Nucleus accumbens (tissue), 56 donors: ENCODE measurements at regions not wholly inside any gene's neighbourhood (a gene's known extent, or its start where the extent isn't known, plus 50 kb on each side); places are given as distances from the start of the nearest gene placed in this dataset.

Experiments
- DNase-seq, 56 donors: peaks; one replicate each; lab custom pipeline; 2025; lab: John Stamatoyannopoulos, UW

DNA sequence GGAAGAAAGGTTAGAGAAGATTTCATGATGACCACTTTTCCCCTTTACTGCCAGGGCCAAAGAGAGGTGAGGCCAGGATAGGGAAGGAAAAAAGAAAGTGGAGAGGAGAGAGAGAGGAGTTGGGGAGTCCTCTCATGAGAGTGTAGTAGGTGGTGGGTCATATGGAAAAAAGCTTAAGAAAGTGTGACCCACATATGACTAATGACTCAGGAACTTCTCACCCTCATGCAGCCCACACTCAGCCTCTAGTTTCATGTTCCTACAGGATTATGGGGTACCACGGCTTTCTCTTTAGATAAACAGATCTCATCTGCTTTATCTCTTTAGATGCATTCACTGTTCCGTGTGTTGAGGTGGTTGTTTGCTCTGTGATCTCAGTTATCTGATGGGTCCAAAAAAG, 462.5 kb upstream of the IGFBP3 start:
- DNase-seq, result no peak

- no peak for DNase-seq
Measured at GRCh38 chr7:46369933-46370654, 449.0 kb upstream of the IGFBP3 start.

DNA sequence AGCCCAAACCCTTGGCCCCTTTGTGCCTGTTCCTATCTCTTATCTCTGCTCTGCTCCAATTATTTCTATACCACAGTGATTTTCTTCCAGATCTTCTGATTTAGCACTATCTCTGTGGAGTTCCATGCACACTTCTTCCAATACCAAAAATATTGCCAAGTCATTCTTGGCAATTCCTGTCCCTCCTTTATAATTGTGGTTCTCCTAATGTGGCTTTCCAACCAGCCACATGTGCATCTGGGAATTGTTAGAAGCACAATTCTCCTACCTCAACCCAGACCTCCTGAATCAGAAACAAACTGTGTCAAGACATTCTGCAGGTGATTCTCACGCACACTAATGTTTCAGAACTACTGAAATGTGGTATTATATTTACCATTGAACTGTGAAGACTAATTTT, 447.8 kb upstream of the IGFBP3 start:
- no peak for DNase-seq

GRCh38 chr7:46366526-46366925, 445.5 kb upstream of the IGFBP3 start:
- DNase-seq, result no peak

GRCh38 chr7:46363688-46364087, 442.6 kb upstream of the IGFBP3 start:
- no peak for DNase-seq

DNA sequence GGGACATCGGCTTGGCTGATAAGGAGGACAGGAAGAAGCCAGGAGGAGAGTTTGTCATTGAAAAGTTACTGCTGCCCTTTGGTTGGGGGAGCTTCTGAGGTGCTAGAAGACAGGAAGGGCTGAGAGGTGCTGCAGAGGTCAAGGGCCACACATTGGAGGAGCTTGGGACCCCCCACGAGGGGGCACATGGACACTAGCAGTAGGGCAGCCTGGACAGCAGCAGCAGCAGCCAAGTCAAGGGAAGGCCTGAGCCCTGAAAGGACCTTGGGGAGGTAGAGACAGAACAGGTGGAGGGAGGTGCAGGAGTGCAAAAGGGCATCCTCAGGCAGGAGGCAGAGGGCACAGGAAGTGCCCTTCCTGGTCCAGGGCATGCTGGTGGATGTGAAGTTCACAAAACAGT, 439.7 kb upstream of the IGFBP3 start:
- no peak for DNase-seq

DNA sequence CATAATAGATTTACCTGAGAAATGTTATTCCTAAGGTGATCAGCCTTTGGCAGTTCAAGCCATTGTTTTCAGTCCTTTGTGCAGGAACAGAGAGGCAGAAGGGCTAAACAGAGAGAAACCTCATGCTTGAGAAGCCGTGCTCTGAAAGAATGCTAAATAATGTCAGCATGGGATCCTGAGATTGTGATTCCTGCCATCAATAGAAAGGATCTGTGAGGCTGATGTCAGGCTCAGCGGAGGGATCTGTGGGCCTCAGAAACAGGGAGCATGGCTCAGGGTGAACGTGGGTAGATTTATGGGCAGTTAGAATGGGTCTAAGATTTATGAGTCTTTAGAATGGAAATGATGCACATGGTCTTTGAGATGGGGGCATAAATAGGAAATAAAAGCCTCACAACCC, 439.2 kb upstream of the IGFBP3 start:
- DNase-seq, result no peak

GRCh38 chr7:46357851-46358250, 436.8 kb upstream of the IGFBP3 start:
- DNase-seq, result no peak

DNA sequence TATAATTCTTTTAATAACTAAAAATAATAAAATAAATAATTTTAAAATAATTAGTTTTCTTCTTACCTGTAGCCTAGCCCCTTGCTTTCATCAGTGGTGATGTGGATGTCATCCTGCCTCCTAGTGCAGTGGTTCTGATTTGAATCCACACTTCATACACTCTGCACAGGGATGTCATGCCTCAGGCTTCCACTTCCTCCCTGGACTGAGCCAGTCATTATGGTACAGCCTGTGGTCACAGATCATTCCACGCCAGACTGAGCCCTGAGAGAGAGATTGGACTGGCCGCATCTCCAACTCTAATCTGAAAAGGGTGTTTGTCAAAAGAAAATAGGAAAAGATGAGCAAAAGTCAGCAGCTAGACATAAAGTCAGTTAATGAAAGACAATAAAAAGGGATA, 436.2 kb upstream of the IGFBP3 start:
- no peak for DNase-seq

DNA sequence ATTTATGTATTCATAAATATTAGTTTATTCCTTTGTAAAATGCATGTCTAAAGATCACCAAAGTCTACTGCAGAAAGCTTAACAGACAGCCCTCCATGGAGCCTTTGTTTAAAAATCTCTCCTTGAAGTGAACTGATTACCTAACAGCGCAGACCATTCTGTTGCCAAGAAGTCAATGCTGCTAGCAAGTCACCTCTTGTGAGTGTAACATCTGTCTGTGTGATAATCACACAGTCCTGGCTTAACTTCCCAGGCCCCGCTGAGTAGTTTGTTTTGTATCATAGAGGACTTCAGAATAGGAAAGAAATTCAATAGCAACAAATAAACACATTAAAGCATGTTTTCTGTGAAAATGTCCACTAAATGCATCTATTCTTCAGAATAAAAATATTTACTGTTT, 435.3 kb upstream of the IGFBP3 start:
- no peak for DNase-seq

GRCh38 chr7:46355331-46355730, 434.3 kb upstream of the IGFBP3 start:
- no peak for DNase-seq

- peak in 10 of 56 donors; percentile 1 to 30 (median 2) for DNase-seq
Measured at GRCh38 chr7:46352004-46352954, 431.2 kb upstream of the IGFBP3 start.

DNA sequence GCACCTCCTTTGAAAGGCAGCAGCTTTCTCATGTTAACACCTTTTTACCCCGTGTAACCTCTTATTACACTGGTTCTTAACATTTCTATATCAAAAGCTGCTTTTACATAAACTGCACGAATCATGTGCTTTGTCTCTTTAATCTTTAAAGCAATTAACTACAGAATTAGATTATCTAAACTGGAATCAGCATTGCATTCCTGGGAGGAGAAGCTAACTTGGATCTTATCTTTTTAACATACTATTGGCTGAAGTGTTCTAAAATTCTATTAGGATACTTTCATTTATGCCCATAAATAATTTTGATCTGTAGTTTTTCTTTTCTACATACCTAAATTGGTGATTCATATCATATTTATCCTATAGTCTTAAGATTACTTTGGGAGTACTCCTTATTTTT, 428.4 kb upstream of the IGFBP3 start:
- no peak for DNase-seq

DNA sequence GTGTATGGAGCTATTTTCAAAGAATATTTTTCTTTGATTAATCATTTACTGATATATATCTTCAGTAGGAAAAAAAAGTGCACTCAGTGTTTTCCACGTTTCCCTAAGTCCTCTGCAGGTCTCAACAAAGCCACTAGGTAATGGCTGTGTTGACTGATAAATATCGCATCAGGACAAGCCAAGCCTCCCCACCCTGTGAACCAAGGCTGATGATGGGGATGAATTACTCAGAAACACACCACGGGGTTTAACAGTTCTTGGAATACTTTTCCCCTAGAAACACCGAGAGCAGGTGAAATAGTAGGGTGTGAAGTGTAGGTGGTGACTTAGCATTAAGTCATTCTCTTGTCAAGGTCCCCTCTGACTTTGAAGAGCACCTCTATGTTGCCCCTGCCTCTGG, 423.5 kb upstream of the IGFBP3 start:
- no peak for DNase-seq

GRCh38 chr7:46343802-46344201, 422.7 kb upstream of the IGFBP3 start:
- DNase-seq, result no peak

DNA sequence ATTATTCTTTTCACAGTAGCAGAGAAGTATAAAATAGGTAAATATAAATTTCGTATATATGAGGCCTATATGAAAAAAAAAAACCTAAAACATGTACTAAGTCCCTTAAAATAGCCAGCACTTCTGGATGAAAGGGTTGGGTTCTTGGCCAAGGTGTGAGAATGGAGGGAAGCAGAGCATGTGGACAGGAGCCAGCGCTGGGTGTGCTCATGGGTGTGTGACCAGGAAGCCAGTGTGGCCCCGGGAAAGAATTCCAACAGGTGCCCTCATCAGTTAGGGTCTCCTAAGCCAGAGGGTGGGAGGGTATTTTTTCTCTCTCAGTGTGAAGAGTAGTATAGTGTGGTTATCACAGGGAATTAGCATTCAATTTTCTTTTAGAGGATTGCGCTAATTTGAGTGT, 401.9 kb upstream of the IGFBP3 start:
- no peak for DNase-seq

- DNase-seq, result no peak
Measured at GRCh38 chr7:46321556-46322205, 400.6 kb upstream of the IGFBP3 start.

DNA sequence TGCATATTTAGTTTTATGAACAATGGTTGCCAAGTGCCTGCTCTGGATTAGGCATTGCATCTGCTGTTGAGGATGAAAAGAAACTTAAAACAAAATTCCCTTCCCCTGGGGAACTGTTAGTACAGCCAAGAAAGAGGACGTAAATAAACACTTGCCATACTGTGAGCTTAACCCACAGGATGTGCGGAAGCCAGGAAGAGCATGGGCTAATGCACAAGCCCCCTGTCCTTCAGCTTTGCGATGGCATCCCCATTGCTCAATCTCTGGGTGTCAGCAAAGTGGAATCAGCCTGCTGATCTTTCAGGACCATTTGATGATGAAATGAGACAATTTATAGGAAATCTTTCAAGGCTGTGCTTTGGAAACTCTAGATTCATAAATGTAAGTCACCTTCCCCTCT, 399.9 kb upstream of the IGFBP3 start:
- no peak for DNase-seq

DNA sequence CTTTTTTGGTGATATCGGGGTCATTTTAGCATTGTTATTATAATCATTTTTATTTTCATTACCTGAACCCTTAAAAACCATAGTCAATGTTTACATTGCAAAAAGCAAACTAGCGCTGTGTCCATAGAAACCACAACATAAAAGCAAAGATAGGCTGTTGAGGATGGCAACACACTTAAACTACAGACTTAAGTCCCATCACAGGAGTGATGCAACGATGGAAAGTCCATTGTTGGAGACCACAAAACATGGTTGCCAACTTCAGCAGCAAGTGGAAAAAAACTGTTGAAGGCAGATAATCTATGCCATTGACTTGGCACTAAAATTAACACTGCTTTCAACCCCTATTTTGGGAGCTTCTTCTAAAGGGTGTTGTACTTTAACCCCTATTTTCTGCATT, 398.8 kb upstream of the IGFBP3 start:
- no peak for DNase-seq

- no peak for DNase-seq
Measured at GRCh38 chr7:46318276-46318675, 397.2 kb upstream of the IGFBP3 start.

GRCh38 chr7:46317256-46317655, 396.2 kb upstream of the IGFBP3 start:
- no peak for DNase-seq
